OCI-LY3 (cell line): ENCODE measurements at regions not wholly inside any gene's neighbourhood (a gene's known extent, or its start where the extent isn't known, plus 50 kb on each side); places are given as distances from the start of the nearest gene placed in this dataset.

Source experiments
- H2AFZ ChIP-seq: fragments of 200-600, 300-600 bp; shearing (Covaris generic); 2 replicates; pipeline ENCODE4 v1.6.0; 2014; ENCODE audit warnings: antibody characterized with exemption, low read depth, low read length
- H3K27ac ChIP-seq: fragments of 200-600, 300-600 bp; sonication (generic); 2 replicates; pipeline ENCODE4 v1.5.1; 2014; ENCODE audit warnings: mild to moderate bottlenecking, low read length, moderate library complexity, mixed read lengths
- H3K27me3 ChIP-seq: fragments of 200-600, 300-600 bp; sonication (generic); 2 replicates; pipeline ENCODE4 v1.6.1; 2014; ENCODE audit warnings: low read depth, low read length, mixed read lengths
- H3K36me3 ChIP-seq: fragments of 200-600, 300-600 bp; sonication (generic); replicated peaks from 2 replicates; pipeline ENCODE3; 2014; ENCODE audit warnings: low read depth, low read length, mixed read lengths
- H3K4me1 ChIP-seq: fragments of 300-600, 200-600 bp; sonication (generic); 2 replicates; pipeline ENCODE4 v1.6.1; 2014; ENCODE audit warnings: low read length, mixed read lengths
- H3K4me2 ChIP-seq: fragments of 200-600, 300-600 bp; sonication (generic); 2 replicates; pipeline ENCODE4 v1.6.1; 2014; ENCODE audit warnings: low read length, mixed read lengths
- H3K4me3 ChIP-seq: fragments of 300-600, 200-600 bp; sonication (generic); 2 replicates; pipeline ENCODE4 v1.5.1; 2014; ENCODE audit warnings: antibody characterized with exemption, mild to moderate bottlenecking, low read length, moderate library complexity
- H3K79me2 ChIP-seq: fragments of 300-600, 200-600 bp; shearing (Covaris generic); 2 replicates; pipeline ENCODE4 v1.6.1; 2014; ENCODE audit warnings: mild to moderate bottlenecking, low read length, mixed read lengths
- H3K9ac ChIP-seq: fragments of 300-600, 200-600 bp; shearing (Covaris generic); 2 replicates; pipeline ENCODE4 v1.6.0; 2014; ENCODE audit warnings: mild to moderate bottlenecking, low read length, moderate library complexity
- H3K9me3 ChIP-seq: fragments of 200-600, 300-600 bp; shearing (Covaris generic); 2 replicates; pipeline ENCODE4 v1.6.1; 2014; ENCODE audit warnings: low read length, mixed read lengths; ENCODE audit not compliant: insufficient read depth
- H4K20me1 ChIP-seq: fragments of 200-600, 300-600 bp; sonication (generic); 2 replicates; pipeline ENCODE4 v1.6.1; 2016; ENCODE audit warnings: low read length, mixed read lengths; ENCODE audit not compliant: insufficient read depth
- CTCF ChIP-seq: fragments of 200-600, 300-600 bp; sonication (generic); IDR thresholded peaks from 2 replicates; pipeline ENCODE4 v1.5.1; 2014; ENCODE audit warnings: antibody characterized with exemption, low read length, low read depth
- EZH2phosphoT487 ChIP-seq: fragments of 200-600 bp; shearing (Covaris generic); IDR thresholded peaks from 2 replicates; pipeline ENCODE4 v1.6.1; 2018; ENCODE audit warnings: antibody characterized with exemption, mixed run types, low read depth

- H3K9me3 ChIP-seq = peaks cover 20% of the 10 kb centered on the region; the same call in 1 of the 2 replicates
- no peak overlapping the region for H3K9ac ChIP-seq
- peaks cover 55% of the 10 kb centered on the region for H3K27me3 ChIP-seq
- no peak overlapping the region for H2AFZ ChIP-seq
- H3K4me3 ChIP-seq = no peak overlapping the region
- peaks cover 14% of the 10 kb centered on the region for H3K4me1 ChIP-seq
- H3K4me2 ChIP-seq = no peak overlapping the region
- TF ChIP-seq EZH2phosphoT487 (no peak), CTCF (no peak)
- no peaks in the 10 kb centered on the region for H3K79me2 ChIP-seq
- H3K36me3 ChIP-seq = peaks cover 16% of the 10 kb centered on the region
- H3K27ac ChIP-seq = no peak overlapping the region
- no peaks in the 10 kb centered on the region for H4K20me1 ChIP-seq
These were observed 477.3 kb upstream of the FLRT2 start for GRCh38 chr14:85052646-85053045.

GRCh38 chr14:85054178-85054577 is 475.8 kb upstream of the FLRT2 start:
- peaks cover 55% of the 10 kb centered on the region for H3K27me3 ChIP-seq

GRCh38 chr14:85056267-85056666 is 473.7 kb upstream of the FLRT2 start:
- Histone ChIP-seq H3K27ac (no peak overlapping the region), H3K4me1 (peaks cover 8% of the 10 kb centered on the region), H3K27me3 (peaks cover 55% of the 10 kb centered on the region), H3K9me3 (peaks cover 20% of the 10 kb centered on the region; the same call in 1 of the 2 replicates), H3K36me3 (peaks cover 16% of the 10 kb centered on the region), H2AFZ (no peak overlapping the region), H4K20me1 (no peaks in the 10 kb centered on the region), H3K79me2 (no peaks in the 10 kb centered on the region), H3K4me3 (no peak overlapping the region), H3K9ac (no peak overlapping the region), H3K4me2 (no peak overlapping the region)
- TF ChIP-seq EZH2phosphoT487 (no peak), CTCF (no peak)

More at GRCh38 chr14:85054178-85054577, 475.8 kb upstream of the FLRT2 start:
- H3K4me3 ChIP-seq = no peak overlapping the region
- H3K36me3 ChIP-seq = peaks cover 16% of the 10 kb centered on the region
- H3K4me1 ChIP-seq = peaks cover 22% of the 10 kb centered on the region
- no peaks in the 10 kb centered on the region for H4K20me1 ChIP-seq
- H3K9ac ChIP-seq = no peak overlapping the region
- no peak overlapping the region for H3K27ac ChIP-seq
- no peak overlapping the region for H3K4me2 ChIP-seq
- H2AFZ ChIP-seq = no peak overlapping the region
- no peak for TF ChIP-seq CTCF
- no peak for TF ChIP-seq EZH2phosphoT487
- H3K79me2 ChIP-seq = no peaks in the 10 kb centered on the region
- peaks cover 20% of the 10 kb centered on the region; the same call in 1 of the 2 replicates for H3K9me3 ChIP-seq

GRCh38 chr14:85057221-85057620 is 472.7 kb upstream of the FLRT2 start:
- H3K4me2 ChIP-seq = no peak overlapping the region
- H2AFZ ChIP-seq = no peak overlapping the region
- TF ChIP-seq EZH2phosphoT487 (no peak), CTCF (no peak)
- H3K79me2 ChIP-seq = no peaks in the 10 kb centered on the region
- H3K27ac ChIP-seq = no peak overlapping the region
- peaks cover 8% of the 10 kb centered on the region for H3K4me1 ChIP-seq
- H3K36me3 ChIP-seq = peaks cover 19% of the 10 kb centered on the region
- peaks cover 48% of the 10 kb centered on the region for H3K27me3 ChIP-seq
- no peaks in the 10 kb centered on the region for H4K20me1 ChIP-seq
- peaks cover 23% of the 10 kb centered on the region; the same call in 1 of the 2 replicates for H3K9me3 ChIP-seq
- no peak overlapping the region for H3K9ac ChIP-seq
- H3K4me3 ChIP-seq = no peak overlapping the region
